Peyer's patch (tissue), 4 donors: ENCODE measurements at regions not wholly inside any gene's neighbourhood (a gene's known extent, or its start where the extent isn't known, plus 50 kb on each side); places are given as distances from the start of the nearest gene placed in this dataset.

Experiments
- DNase-seq, 3 donors: peaks; one replicate each; pipeline ENCODE4 v3.0.0-alpha.2; 2017 to 2019
- H3K27ac ChIP-seq, 4 donors: fragments of 200-600 bp; sonication (generic); one replicate each; pipeline ENCODE4 v1.5.1; 2016 to 2019
- H3K27me3 ChIP-seq, 2 donors: fragments of 200-600 bp; sonication (generic); one replicate each; pipeline ENCODE4 v1.5.1; 2019
- H3K36me3 ChIP-seq, 3 donors: fragments of 200-600 bp; sonication (generic); one replicate each; pipeline ENCODE4 v1.5.1; 2016 to 2019
- H3K4me1 ChIP-seq, 4 donors: fragments of 200-600 bp; sonication (generic); one replicate each; pipeline ENCODE4 v1.5.1; 2016 to 2019
- H3K4me3 ChIP-seq, 4 donors: fragments of 200-600 bp; sonication (generic); 1 replicate in 3 of 4; 2 replicates in 1 of 4; pipeline ENCODE4 v1.5.1; 2016 to 2019; ENCODE audit warnings: mild to moderate bottlenecking in 1 of 4
- H3K9me3 ChIP-seq, 4 donors: fragments of 200-600 bp; sonication (generic); one replicate each; pipeline ENCODE4 v1.5.1; 2016 to 2019; ENCODE audit warnings: mild to moderate bottlenecking in 1 of 4
- POLR2A ChIP-seq, 2 donors: fragments of 450-650 bp; IDR thresholded peaks; one replicate each; pipeline ENCODE4 v1.5.1; 2017; ENCODE audit warnings: antibody characterized with exemption in 2 of 2, mild to moderate bottlenecking in 2 of 2, moderate library complexity in 2 of 2
- TF ChIP-seq, protein P1 (sequence below), 6 experiments: fragments of 450-650 bp in 4 of 6; fragments of 200-600 bp in 2 of 6; sonication (generic) in 1 of 6; IDR thresholded peaks; one replicate each; pipeline ENCODE4 v1.5.1; 2017 to 2019; ENCODE audit warnings: antibody characterized with exemption in 6 of 6, mild to moderate bottlenecking in 3 of 6, moderate library complexity in 1 of 6

DNA sequence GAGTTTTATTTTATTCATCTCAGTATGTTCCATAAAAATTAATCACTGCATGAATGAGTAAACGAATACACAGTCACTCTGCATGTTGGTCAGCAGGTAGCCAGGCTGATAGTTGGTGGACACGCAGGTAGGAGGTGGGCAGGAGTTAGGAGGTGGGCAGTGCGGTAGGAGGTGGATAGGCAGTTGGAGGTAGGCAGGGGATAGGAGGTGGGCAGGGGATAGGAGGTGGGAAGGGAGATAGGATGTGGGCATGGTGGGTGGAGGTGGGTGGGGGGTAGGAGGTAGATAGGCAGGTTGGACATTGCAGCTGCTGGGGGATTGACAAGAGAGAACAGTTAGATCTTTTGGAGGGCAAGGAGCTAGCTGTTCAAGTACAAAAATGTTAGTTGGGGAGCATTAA is 322.7 kb downstream of the PTPRU start:
- H3K4me1 ChIP-seq: no peaks in the 10 kb centered on the region
- no peak for DNase-seq
- no peaks in the 10 kb centered on the region for H3K27me3 ChIP-seq
- no peak for TF ChIP-seq POLR2A (IDR thresholded peaks at IDR 0.05)
- peaks cover 0 to 8% (median 0%) of the 10 kb centered on the region in 4 donors for H3K9me3 ChIP-seq
- H3K36me3 ChIP-seq: no peaks in the 10 kb centered on the region
- H3K4me3 ChIP-seq: no peak overlapping the region
- H3K27ac ChIP-seq: no peak overlapping the region

DNA sequence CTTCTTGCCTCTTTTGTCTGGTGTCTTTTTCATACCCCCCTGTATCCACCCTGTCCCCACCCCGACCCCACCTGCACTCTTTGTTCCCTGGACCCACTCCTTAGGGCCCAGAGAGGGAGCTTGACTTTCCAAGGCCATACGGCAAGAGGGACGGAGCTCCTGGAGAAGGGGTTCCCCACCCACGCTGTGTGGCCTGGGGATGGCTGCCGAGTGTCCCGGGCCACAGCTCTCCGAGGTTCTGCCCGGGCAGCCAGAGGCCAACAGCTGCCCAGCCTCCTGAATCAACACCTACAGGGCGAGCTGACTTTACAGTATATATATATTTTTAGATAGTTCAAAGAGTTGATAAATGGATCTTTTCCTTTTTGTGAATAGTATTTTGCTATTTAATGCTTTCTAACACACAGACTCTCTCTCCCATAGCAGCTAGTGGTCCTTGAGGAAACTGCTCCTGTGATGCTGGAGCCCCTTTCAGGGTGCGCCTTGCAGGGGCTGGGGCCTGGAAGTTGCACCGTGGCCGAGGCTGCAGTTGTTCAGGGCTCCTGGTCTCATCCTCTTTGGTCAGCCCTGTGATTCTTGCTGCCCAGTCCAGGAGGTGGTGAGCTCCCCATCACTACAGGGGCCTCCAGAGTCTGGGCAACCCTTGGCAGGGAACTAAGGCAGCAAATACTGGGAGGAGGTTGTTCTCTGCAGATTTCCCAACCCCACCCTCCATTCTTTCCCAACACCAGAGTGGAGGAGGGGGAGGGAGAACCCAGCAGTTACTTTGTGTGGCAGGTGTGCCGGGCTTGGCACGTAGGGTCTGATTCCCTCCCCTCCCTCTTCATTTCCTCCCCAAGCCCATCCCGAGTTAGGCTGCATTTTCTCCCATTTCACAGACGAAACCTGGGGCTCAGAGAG is 321.6 kb downstream of the PTPRU start:
- Histone ChIP-seq H3K27ac (no peak overlapping the region), H3K36me3 (no peaks in the 10 kb centered on the region), H3K4me3 (no peak overlapping the region), H3K27me3 (no peaks in the 10 kb centered on the region), H3K4me1 (no peaks in the 10 kb centered on the region), H3K9me3 (peaks cover 0 to 6% (median 0%) of the 10 kb centered on the region in 4 donors)
- no peak for DNase-seq
- no peak for TF ChIP-seq POLR2A (IDR thresholded peaks at IDR 0.05)
- TF ChIP-seq, protein P1, sequence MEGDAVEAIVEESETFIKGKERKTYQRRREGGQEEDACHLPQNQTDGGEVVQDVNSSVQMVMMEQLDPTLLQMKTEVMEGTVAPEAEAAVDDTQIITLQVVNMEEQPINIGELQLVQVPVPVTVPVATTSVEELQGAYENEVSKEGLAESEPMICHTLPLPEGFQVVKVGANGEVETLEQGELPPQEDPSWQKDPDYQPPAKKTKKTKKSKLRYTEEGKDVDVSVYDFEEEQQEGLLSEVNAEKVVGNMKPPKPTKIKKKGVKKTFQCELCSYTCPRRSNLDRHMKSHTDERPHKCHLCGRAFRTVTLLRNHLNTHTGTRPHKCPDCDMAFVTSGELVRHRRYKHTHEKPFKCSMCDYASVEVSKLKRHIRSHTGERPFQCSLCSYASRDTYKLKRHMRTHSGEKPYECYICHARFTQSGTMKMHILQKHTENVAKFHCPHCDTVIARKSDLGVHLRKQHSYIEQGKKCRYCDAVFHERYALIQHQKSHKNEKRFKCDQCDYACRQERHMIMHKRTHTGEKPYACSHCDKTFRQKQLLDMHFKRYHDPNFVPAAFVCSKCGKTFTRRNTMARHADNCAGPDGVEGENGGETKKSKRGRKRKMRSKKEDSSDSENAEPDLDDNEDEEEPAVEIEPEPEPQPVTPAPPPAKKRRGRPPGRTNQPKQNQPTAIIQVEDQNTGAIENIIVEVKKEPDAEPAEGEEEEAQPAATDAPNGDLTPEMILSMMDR (IDR thresholded peaks at IDR 0.05): no peak

DNA sequence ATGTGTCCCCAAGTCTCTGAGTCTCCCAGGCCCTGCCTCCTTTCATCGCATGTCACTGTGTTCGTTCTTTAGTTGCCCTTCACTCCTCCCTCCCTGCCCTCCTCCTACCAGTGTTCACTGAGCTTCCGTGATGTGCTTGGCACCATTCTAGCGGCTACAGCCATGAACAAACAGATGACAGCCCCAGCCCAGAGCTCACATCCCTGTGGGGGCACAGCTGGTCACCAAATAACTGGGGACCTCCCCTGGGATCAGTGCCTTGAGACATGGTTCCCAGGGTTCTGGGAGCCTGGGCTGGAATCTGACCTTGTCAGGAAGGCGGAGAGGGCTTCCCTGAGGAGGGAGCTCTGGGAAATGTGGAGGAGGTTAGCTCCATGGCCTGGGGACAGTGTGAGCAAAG is 320.7 kb downstream of the PTPRU start:
- H3K4me1 ChIP-seq: no peaks in the 10 kb centered on the region
- H3K36me3 ChIP-seq: no peaks in the 10 kb centered on the region
- TF ChIP-seq, protein P1 (IDR thresholded peaks at IDR 0.05): no peak
- TF ChIP-seq POLR2A (IDR thresholded peaks at IDR 0.05): no peak
- H3K9me3 ChIP-seq: no peaks in the 10 kb centered on the region
- no peak overlapping the region for H3K27ac ChIP-seq
- no peak for DNase-seq
- no peak overlapping the region for H3K4me3 ChIP-seq
- no peaks in the 10 kb centered on the region for H3K27me3 ChIP-seq

DNA sequence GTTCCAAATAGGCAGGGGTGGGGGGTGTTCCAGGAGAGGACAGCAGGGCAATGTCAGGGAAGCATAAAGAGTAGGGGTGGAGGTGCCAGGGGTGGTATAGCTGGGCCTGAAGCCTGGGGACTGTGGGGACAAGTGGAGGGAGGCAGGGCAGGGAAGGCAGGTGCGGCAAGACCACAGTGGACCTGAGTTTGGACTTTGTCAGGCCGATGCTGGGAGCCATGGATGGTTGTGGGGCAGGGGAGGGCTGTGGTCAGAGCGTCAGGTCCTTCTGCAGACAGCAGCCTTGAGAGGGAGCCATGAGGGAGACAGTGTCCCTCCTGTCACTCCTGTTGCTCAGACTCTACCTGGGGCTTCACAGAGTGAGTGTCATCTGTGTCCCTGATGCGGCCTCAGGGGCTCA is 320.3 kb downstream of the PTPRU start:
- no peak overlapping the region for H3K4me3 ChIP-seq
- no peaks in the 10 kb centered on the region for H3K27me3 ChIP-seq
- no peak for DNase-seq
- H3K27ac ChIP-seq: no peak overlapping the region
- H3K36me3 ChIP-seq: no peaks in the 10 kb centered on the region
- TF ChIP-seq POLR2A (IDR thresholded peaks at IDR 0.05): no peak
- H3K4me1 ChIP-seq: no peaks in the 10 kb centered on the region
- no peaks in the 10 kb centered on the region for H3K9me3 ChIP-seq

DNA sequence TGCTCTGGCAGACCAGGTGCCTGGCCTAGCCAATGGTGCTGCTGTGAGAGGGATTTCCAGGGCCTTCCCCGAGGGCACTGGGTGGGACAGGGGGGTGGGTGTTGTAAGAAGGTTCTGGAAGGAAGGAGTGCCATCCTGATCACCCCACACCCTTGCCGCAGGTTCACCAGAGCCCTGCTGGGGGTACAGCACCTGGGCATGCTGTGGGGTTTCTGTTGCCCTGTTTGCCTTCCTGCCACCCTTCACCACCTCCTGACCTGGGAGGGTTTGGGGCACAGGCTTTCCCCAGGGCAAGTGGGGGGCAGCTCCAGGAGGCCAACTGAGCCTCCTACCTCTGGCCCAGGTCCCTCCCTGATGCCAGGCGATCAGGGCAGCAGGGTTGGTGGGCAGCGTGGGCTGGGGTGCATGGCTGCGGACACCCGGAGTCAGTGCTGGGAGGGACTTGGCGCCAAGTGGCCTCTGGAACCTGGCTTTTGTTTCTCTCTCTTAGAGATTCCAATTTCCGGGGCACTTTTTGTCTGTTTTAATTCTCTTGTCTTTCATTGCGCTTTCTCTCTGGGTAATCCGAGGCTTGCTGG is 318.8 kb downstream of the PTPRU start:
- H3K27ac ChIP-seq: no peak overlapping the region
- H3K27me3 ChIP-seq: no peaks in the 10 kb centered on the region
- no peaks in the 10 kb centered on the region for H3K36me3 ChIP-seq
- no peak for DNase-seq
- no peaks in the 10 kb centered on the region for H3K9me3 ChIP-seq
- no peak for TF ChIP-seq POLR2A (IDR thresholded peaks at IDR 0.05)
- TF ChIP-seq, protein P1 (IDR thresholded peaks at IDR 0.05): no peak
- no peaks in the 10 kb centered on the region for H3K4me1 ChIP-seq
- H3K4me3 ChIP-seq: no peak overlapping the region

DNA sequence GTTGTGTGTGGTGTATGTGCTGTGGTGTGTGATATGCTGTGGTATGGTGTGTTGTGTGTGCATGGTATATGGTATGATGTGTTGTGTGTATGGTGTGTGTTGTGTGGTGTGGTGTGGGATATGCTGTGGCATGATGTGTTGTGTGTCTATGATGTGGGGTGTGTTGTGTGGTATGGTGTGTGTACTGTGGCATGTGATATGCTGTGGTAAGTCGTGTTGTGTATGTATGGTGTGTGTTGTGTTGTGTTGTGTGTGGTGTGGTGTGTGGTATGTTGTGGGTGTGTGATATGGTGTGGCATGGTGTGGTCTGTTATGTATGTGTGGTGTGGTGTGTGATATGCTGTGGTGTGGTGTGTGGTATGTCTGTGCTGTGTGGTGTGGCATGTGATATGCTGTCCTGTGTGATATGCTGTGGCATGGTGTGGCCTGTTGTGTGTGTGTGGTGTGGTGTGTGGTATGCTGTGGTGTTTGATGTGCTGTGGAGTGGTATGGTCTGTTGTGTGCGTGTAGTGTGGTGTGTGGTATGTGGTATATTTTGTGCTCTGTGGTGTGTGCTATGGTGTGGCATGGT is 318.0 kb downstream of the PTPRU start:
- Histone ChIP-seq H3K27me3 (no peaks in the 10 kb centered on the region), H3K4me3 (no peak overlapping the region), H3K4me1 (no peaks in the 10 kb centered on the region), H3K9me3 (no peaks in the 10 kb centered on the region), H3K27ac (no peak overlapping the region), H3K36me3 (no peaks in the 10 kb centered on the region)
- DNase-seq: no peak
- TF ChIP-seq, protein P1 (IDR thresholded peaks at IDR 0.05): no peak
- no peak for TF ChIP-seq POLR2A (IDR thresholded peaks at IDR 0.05)
